A673 (cell line): ENCODE measurements at regions not wholly inside any gene's neighbourhood (a gene's known extent, or its start where the extent isn't known, plus 50 kb on each side); places are given as distances from the start of the nearest gene placed in this dataset.

ENCODE experiments used
- BruUV-seq: library from RNA; stranded (reverse); fragments of 400-500 nt; replicated peaks from 2 replicates; lab custom pipeline; 2021; lab: Mats Ljungman, UMichigan
- CTCF ChIA-PET: fragments of 300-600 bp; sonication (Branson Sonifier 250); formaldehyde crosslinking; loops from one replicate; lab custom pipeline; 2022; ENCODE audit warnings: antibody characterized with exemption; lab: Charles Lee
- POLR2A ChIA-PET: fragments of 300-600 bp; sonication (Branson Sonifier 250); formaldehyde crosslinking; loops from one replicate; lab custom pipeline; 2022; ENCODE audit warnings: antibody characterized with exemption; ENCODE audit not compliant: low non-redundant PET; lab: Charles Lee
- DNase-seq: peaks from one replicate; pipeline ENCODE4 v3.0.0-alpha.2; 2015; ENCODE audit warnings: low spot score
- H3K27ac ChIP-seq: fragments of 200-600 bp; sonication (generic); 2 replicates; pipeline ENCODE4 v1.5.1; 2016; ENCODE audit warnings: mixed run types, low read depth, mild to moderate bottlenecking, mixed read lengths, antibody characterized with exemption, low read length; ENCODE audit not compliant: poor library complexity, severe bottlenecking
- H3K27me3 ChIP-seq: fragments of 200-600 bp; sonication (generic); replicated peaks from 2 replicates; pipeline ENCODE4 v1.6.1; 2017; ENCODE audit warnings: mixed run types, low read depth, mild to moderate bottlenecking, mixed read lengths, antibody characterized with exemption, low read length; ENCODE audit not compliant: insufficient read depth, poor library complexity
- H3K36me3 ChIP-seq: fragments of 200-600 bp; sonication (generic); 2 replicates; pipeline ENCODE4 v1.6.1; 2016; ENCODE audit warnings: mixed run types, mild to moderate bottlenecking, mixed read lengths, antibody characterized with exemption, low read length; ENCODE audit not compliant: insufficient read depth, poor library complexity, severe bottlenecking
- H3K4me1 ChIP-seq: fragments of 200-600 bp; sonication (generic); 2 replicates; pipeline ENCODE4 v1.6.1; 2017; ENCODE audit warnings: mixed run types, mild to moderate bottlenecking, mixed read lengths, antibody characterized with exemption, low read length; ENCODE audit not compliant: insufficient read depth, poor library complexity, severe bottlenecking
- H3K4me3 ChIP-seq: fragments of 200-600 bp; sonication (generic); 2 replicates; pipeline ENCODE4 v1.5.1; 2016; ENCODE audit warnings: low read depth, mixed run types, mild to moderate bottlenecking, mixed read lengths, low read length; ENCODE audit not compliant: poor library complexity, severe bottlenecking
- H3K9me3 ChIP-seq: fragments of 200-600 bp; sonication (generic); 2 replicates; pipeline ENCODE4 v1.6.1; 2016; ENCODE audit warnings: mixed run types, low read depth, mild to moderate bottlenecking, mixed read lengths, antibody characterized with exemption, low read length; ENCODE audit not compliant: poor library complexity, severe bottlenecking
- CTCF ChIP-seq: fragments of 300-800, 200-600 bp; sonication (generic); conservative IDR thresholded peaks from 2 replicates; pipeline ENCODE4 v1.5.1; 2017; ENCODE audit warnings: low read depth, mild to moderate bottlenecking, antibody characterized with exemption, low read length, moderate library complexity, mixed read lengths
- EZH2 ChIP-seq: fragments of 200-600 bp; sonication (generic); IDR thresholded peaks from 2 replicates; pipeline ENCODE4 v1.6.1; 2017; ENCODE audit warnings: borderline replicate concordance, low read depth, mild to moderate bottlenecking, mixed read lengths, antibody characterized with exemption, low read length; ENCODE audit not compliant: poor library complexity, severe bottlenecking
- intact Hi-C: fragments of 100-400 bp; cut with micrococcal nuclease; formaldehyde crosslinking; loops from one replicate; pipeline ENCODE4 v1.10.0; 2022; ENCODE audit not compliant: unreplicated experiment

GRCh38 chr5:54854883-54855581 lies 130.4 kb downstream of the ESM1 start:
- Histone ChIP-seq H3K27me3 (no peaks in the 10 kb centered on the region), H3K4me1 (no peaks in the 10 kb centered on the region), H3K27ac (no peak overlapping the region), H3K9me3 (peaks cover 15% of the 10 kb centered on the region), H3K4me3 (no peak overlapping the region), H3K36me3 (no peaks in the 10 kb centered on the region)
- BruUV-seq, result no TSS peak
- ChIA-PET CTCF (no interaction called here), POLR2A (no interaction called here)
- no peak for TF ChIP-seq EZH2
- TF ChIP-seq CTCF, result no peak
- intact Hi-C loops, result no loop called here
- DNase-seq, result no peak

GRCh38 chr5:54852007-54852406 lies 133.4 kb downstream of the ESM1 start:
- BruUV-seq, result no TSS peak
- Histone ChIP-seq H3K4me1 (peaks cover 8% of the 10 kb centered on the region), H3K27me3 (no peaks in the 10 kb centered on the region), H3K4me3 (no peak overlapping the region), H3K9me3 (no peaks in the 10 kb centered on the region), H3K36me3 (no peaks in the 10 kb centered on the region), H3K27ac (no peak overlapping the region)
- no peak for TF ChIP-seq EZH2
- peak; percentile 45; the same call in 1 of the 2 replicates for TF ChIP-seq CTCF
- CTCF ChIA-PET, result no interaction called here
- intact Hi-C loops, result no loop called here
- POLR2A ChIA-PET, result no interaction called here
- DNase-seq, result no peak

- ChIA-PET CTCF (no interaction called here), POLR2A (no interaction called here)
- no TSS peak for BruUV-seq
- Histone ChIP-seq H3K4me3 (no peak overlapping the region), H3K27me3 (no peaks in the 10 kb centered on the region), H3K36me3 (no peaks in the 10 kb centered on the region), H3K9me3 (no peaks in the 10 kb centered on the region), H3K4me1 (peaks cover 8% of the 10 kb centered on the region), H3K27ac (no peak overlapping the region)
- DNase-seq, result no peak
- intact Hi-C loops, result no loop called here
- no peak for TF ChIP-seq EZH2
- no peak for TF ChIP-seq CTCF
These were observed 133.9 kb downstream of the ESM1 start for GRCh38 chr5:54851449-54851848.
